Fibroblast of lung (primary cell): ENCODE measurements at regions not wholly inside any gene's neighbourhood (a gene's known extent, or its start where the extent isn't known, plus 50 kb on each side); places are given as distances from the start of the nearest gene placed in this dataset.

Experiments
- DNase-seq, 2 donors: peaks; one replicate each; pipeline versions ENCODE4 v3.0.0 to v3.0.0-alpha.2; 2010; ENCODE audit warnings: low read depth in 2 of 2
- H2AFZ ChIP-seq: 2 replicates; pipeline ENCODE4 v1.5.1; 2012; ENCODE audit warnings: low read length, control low read depth, inconsistent platforms
- H3K27ac ChIP-seq: 2 replicates; pipeline ENCODE4 v1.5.1; 2011; ENCODE audit warnings: low read length, control low read depth; ENCODE audit not compliant: insufficient read depth
- H3K27me3 ChIP-seq: 2 replicates; pipeline ENCODE4 v1.5.1; 2011; ENCODE audit warnings: mild to moderate bottlenecking, low read length; ENCODE audit not compliant: control insufficient read depth, insufficient read depth
- H3K36me3 ChIP-seq: 2 replicates; pipeline ENCODE4 v1.5.1; 2011; ENCODE audit warnings: low read length; ENCODE audit not compliant: control insufficient read depth, insufficient read depth
- H3K4me1 ChIP-seq: 2 replicates; pipeline ENCODE4 v1.5.1; 2011; ENCODE audit warnings: low read length; ENCODE audit not compliant: control insufficient read depth, insufficient read depth; ENCODE audit errors: extremely low read depth
- H3K4me2 ChIP-seq: 2 replicates; pipeline ENCODE4 v1.5.1; 2011; ENCODE audit warnings: low read length, control low read depth; ENCODE audit not compliant: insufficient read depth; ENCODE audit errors: extremely low read depth
- H3K4me3 ChIP-seq, 4 experiments: fragments of 200-600 bp in 1 of 4; sonication (generic) in 1 of 4; replicated peaks in 1 of 4; 2 replicates each; pipeline ENCODE4 v1.5.1; 2011 to 2016; ENCODE audit warnings: low read length in 4 of 4, low read depth in 3 of 4, mild to moderate bottlenecking in 3 of 4, control low read depth in 2 of 4, inconsistent platforms in 1 of 4, mixed read lengths in 1 of 4; ENCODE audit not compliant: insufficient read depth in 1 of 4; ENCODE audit errors: control extremely low read depth in 1 of 4
- H3K79me2 ChIP-seq: 2 replicates; pipeline ENCODE4 v1.5.1; 2012; ENCODE audit warnings: mild to moderate bottlenecking, low read length, inconsistent platforms; ENCODE audit not compliant: control insufficient read depth, insufficient read depth
- H3K9ac ChIP-seq: 2 replicates; pipeline ENCODE4 v1.5.1; 2011; ENCODE audit warnings: mild to moderate bottlenecking, low read length, control low read depth; ENCODE audit not compliant: insufficient read depth
- H3K9me3 ChIP-seq: 2 replicates; pipeline ENCODE4 v1.5.1; 2012; ENCODE audit warnings: low read depth, low read length; ENCODE audit not compliant: control insufficient read depth, insufficient read depth
- H4K20me1 ChIP-seq: 2 replicates; pipeline ENCODE4 v1.5.1; 2011; ENCODE audit warnings: low read length; ENCODE audit not compliant: control insufficient read depth, insufficient read depth; ENCODE audit errors: extremely low read depth
- EZH2 ChIP-seq: IDR thresholded peaks from 2 replicates; pipeline ENCODE4 v1.5.1; 2012; ENCODE audit warnings: low read length, control low read depth, mild to moderate bottlenecking; ENCODE audit errors: missing control alignments
- TF ChIP-seq, protein P1 (sequence below), 2 donors: IDR thresholded peaks in 1 of 2; conservative IDR thresholded peaks in 1 of 2; 1 replicate in 1 of 2; 2 replicates in 1 of 2; pipeline ENCODE4 v1.5.1; 2011 to 2012; ENCODE audit warnings: low read length in 2 of 2, control low read depth in 1 of 2, inconsistent platforms in 1 of 2, low read depth in 1 of 2, mild to moderate bottlenecking in 1 of 2

DNA sequence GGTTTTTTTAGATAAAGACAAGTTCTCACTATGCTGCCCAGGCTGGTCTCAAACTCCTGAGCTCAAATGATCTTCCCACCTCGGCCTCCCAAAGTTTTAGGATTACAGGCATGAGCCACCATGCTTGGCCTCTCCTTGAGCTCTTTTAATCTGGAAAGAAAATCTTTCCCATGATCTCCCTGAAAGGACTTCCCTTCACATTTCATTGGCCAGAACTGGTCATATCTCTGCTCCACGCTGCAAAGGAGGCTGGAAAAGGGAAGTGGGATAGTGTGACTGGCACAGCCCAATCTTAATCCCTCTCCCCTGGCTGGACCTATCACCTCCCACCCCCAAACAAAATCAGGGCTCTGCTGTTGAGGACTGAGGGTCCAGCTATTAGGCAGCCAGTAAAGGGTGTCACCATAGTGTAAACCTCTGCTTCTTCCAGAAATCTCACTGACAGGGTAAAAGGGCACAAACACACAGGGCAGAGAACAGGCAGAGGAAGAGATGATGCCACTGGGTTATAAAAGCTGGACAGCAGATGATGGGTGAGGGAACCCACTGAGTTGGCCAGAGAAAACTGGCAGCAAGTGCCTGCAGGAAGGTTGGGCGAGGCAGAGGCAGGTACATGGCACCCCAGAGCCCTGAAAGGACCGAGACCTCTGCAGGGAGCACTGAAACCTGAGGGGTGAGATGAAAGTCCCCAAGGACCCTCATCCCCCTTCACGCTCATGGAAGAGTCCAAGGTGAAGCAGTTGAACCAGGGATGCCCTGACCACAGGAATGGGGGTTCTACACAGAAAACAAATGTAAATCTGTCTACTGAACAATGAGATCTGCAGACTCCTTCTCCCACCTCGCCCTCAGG, 83.1 kb upstream of the PTPN1 start:
- H2AFZ ChIP-seq, result no peak overlapping the region
- no peaks in the 10 kb centered on the region for H4K20me1 ChIP-seq
- no peak overlapping the region for H3K4me3 ChIP-seq
- no peaks in the 10 kb centered on the region for H3K27me3 ChIP-seq
- H3K4me2 ChIP-seq, result no peak overlapping the region
- H3K36me3 ChIP-seq, result no peaks in the 10 kb centered on the region
- no peak overlapping the region for H3K27ac ChIP-seq
- H3K9me3 ChIP-seq, result no peaks in the 10 kb centered on the region
- TF ChIP-seq, protein P1, sequence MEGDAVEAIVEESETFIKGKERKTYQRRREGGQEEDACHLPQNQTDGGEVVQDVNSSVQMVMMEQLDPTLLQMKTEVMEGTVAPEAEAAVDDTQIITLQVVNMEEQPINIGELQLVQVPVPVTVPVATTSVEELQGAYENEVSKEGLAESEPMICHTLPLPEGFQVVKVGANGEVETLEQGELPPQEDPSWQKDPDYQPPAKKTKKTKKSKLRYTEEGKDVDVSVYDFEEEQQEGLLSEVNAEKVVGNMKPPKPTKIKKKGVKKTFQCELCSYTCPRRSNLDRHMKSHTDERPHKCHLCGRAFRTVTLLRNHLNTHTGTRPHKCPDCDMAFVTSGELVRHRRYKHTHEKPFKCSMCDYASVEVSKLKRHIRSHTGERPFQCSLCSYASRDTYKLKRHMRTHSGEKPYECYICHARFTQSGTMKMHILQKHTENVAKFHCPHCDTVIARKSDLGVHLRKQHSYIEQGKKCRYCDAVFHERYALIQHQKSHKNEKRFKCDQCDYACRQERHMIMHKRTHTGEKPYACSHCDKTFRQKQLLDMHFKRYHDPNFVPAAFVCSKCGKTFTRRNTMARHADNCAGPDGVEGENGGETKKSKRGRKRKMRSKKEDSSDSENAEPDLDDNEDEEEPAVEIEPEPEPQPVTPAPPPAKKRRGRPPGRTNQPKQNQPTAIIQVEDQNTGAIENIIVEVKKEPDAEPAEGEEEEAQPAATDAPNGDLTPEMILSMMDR (conservative IDR thresholded peaks at IDR 0.05 in 1 of 2, IDR thresholded peaks at IDR 0.05 in 1 of 2; ENCODE audit: low read depth in 1 of 2, low read length in 2 of 2), result no peak
- no peak for TF ChIP-seq EZH2
- H3K4me1 ChIP-seq, result peaks cover 18% of the 10 kb centered on the region
- DNase-seq, result no peak
- H3K9ac ChIP-seq, result no peak overlapping the region
- no peaks in the 10 kb centered on the region for H3K79me2 ChIP-seq

GRCh38 chr20:50427719-50428083, 82.5 kb upstream of the PTPN1 start:
- H2AFZ ChIP-seq, result no peak overlapping the region

GRCh38 chr20:50428097-50428828, 81.9 kb upstream of the PTPN1 start:
- H3K27me3 ChIP-seq, result no peaks in the 10 kb centered on the region
- H3K4me2 ChIP-seq, result peak overlapping the region; percentile 7
- H2AFZ ChIP-seq, result no peak overlapping the region
- no peak overlapping the region for H3K4me3 ChIP-seq
- H3K27ac ChIP-seq, result no peak overlapping the region
- H4K20me1 ChIP-seq, result no peaks in the 10 kb centered on the region
- TF ChIP-seq, protein P1 (conservative IDR thresholded peaks at IDR 0.05 in 1 of 2, IDR thresholded peaks at IDR 0.05 in 1 of 2; ENCODE audit: low read depth in 1 of 2, low read length in 2 of 2), result no peak
- no peak for TF ChIP-seq EZH2
- no peaks in the 10 kb centered on the region for H3K79me2 ChIP-seq
- H3K9me3 ChIP-seq, result no peaks in the 10 kb centered on the region
- no peak for DNase-seq
- H3K36me3 ChIP-seq, result no peaks in the 10 kb centered on the region
- H3K9ac ChIP-seq, result no peak overlapping the region
- H3K4me1 ChIP-seq, result peaks cover 13% of the 10 kb centered on the region

More at GRCh38 chr20:50427719-50428083, 82.5 kb upstream of the PTPN1 start:
- Histone ChIP-seq H3K27me3 (no peaks in the 10 kb centered on the region), H3K9ac (no peak overlapping the region), H3K9me3 (no peaks in the 10 kb centered on the region), H4K20me1 (no peaks in the 10 kb centered on the region), H3K36me3 (no peaks in the 10 kb centered on the region), H3K4me1 (peaks cover 15% of the 10 kb centered on the region), H3K27ac (no peak overlapping the region), H3K4me2 (peak overlapping the region; percentile 7), H3K79me2 (no peaks in the 10 kb centered on the region), H3K4me3 (no peak overlapping the region)
- peak; percentile 32 to 65 for DNase-seq
- TF ChIP-seq, protein P1 (conservative IDR thresholded peaks at IDR 0.05 in 1 of 2, IDR thresholded peaks at IDR 0.05 in 1 of 2; ENCODE audit: low read depth in 1 of 2, low read length in 2 of 2), result no peak
- TF ChIP-seq EZH2, result no peak
